HG03175 (cell line): ENCODE measurements at regions not wholly inside any gene's neighbourhood (a gene's known extent, or its start where the extent isn't known, plus 50 kb on each side); places are given as distances from the start of the nearest gene placed in this dataset.

Experiments used
- ATAC-seq: cut with Tn5 transposase; IDR thresholded peaks from one replicate; pipeline ENCODE4 v1.9.1; 2021; ENCODE audit warnings: mild to moderate bottlenecking, moderate library complexity; ENCODE audit not compliant: unreplicated experiment

DNA sequence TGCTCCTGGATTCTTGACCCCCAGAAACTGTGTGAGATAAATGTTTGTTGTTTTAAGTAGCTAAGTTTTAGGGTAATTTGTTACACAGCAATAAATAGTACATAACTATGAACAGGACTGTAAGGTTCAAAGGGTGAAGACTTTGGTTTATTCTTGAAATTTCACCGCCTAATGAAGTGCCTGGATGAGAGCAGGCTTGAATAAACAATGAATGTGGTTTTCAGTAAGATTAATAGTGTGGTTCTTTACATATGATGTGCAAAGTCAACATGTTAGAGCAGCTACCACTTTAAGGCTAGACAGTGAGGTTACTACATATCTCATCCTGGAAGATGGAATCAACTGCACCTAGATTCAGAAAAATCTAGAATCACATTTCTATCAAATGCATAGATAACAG lies 145.2 kb upstream of the BTG1 start:
- ATAC-seq = no peak

DNA sequence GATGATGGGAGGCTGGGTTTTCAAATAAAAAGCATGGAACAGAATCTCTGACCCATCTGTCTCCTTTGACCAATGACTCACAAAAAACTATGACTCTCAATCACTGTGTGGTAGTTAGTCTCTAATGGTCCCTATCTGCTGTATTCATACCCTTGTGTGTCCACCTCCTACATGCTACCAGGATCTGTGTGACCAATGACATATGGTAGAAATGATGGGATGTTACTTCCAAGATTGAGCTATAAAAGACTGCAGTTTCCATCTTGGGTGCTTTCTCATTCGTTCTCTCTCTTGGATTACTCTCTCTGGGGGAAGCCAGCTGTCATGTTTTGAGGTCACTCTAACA lies 144.7 kb upstream of the BTG1 start:
- no peak for ATAC-seq

DNA sequence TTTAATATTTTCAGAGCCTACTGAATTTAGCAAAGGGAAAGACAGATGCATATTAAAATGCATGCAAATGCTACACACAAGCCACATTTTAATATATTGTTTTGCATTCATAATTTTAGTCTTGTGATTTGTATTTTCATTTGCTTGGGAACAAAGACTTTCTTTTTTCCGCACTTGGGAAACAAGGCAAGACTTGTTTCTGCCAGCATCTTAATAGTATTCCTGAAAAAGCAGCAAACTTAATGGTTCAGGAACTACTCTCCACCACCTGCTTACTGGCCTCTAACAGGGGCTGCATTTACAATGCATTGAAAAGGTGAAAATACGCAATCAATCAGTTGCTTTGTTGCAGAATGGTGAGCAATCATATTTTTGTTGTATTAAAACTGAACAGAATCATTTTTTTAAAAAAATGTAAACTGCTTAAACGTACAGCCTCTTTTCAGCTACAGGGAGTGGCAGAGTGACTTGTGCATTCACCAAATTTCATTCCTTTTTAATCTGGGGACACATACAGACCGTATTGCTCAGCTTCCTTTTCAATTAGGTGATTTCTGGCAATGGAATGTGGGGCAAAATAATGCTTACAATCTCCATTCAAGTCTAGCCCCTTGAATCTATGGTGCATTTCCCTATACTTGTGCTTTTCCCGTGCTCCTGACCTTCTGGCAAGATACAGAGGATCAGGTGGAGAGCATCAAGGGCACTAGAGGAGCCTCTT lies 144.1 kb upstream of the BTG1 start:
- ATAC-seq = no peak

DNA sequence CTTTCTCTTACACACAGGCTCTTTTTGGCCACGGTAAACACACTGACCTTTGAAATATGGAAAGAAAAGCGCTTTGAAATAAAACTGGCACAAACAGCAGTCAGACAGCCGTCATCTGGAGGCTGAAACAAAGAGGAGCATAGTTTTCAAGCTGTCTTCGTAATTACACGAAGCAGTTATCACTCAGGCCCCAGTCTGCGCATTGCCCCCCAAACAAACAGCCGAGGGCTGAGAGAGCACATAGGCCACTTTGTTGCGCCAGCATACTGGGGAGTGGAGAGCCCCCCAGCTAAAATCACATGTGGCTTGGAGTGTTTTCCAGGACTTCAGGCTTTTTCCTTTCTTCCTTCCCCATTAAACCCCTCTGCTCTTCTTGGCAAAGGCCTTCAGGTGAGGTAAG lies 142.9 kb upstream of the BTG1 start:
- ATAC-seq = no peak

DNA sequence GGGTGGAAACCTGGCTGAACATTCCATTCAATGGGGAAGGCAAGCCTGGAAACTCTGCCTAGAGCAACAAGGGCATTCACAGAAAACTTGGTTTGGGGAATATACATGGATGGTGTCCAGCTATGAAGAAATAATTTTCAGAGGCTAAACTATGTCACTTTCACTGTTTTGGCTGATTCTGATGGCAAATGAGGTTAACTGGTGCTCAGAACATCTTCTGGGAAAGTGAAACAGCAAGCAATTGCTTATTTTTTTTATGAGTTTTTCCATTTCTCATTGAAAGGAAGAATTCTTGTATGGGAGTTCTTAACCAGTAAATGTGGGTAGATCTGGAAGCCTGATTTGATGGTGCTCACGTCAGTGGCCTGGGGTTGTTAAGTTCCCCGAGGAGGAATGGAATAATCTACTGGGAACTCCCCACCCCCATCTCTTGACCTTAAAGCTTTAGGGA lies 132.8 kb upstream of the BTG1 start:
- no peak for ATAC-seq

DNA sequence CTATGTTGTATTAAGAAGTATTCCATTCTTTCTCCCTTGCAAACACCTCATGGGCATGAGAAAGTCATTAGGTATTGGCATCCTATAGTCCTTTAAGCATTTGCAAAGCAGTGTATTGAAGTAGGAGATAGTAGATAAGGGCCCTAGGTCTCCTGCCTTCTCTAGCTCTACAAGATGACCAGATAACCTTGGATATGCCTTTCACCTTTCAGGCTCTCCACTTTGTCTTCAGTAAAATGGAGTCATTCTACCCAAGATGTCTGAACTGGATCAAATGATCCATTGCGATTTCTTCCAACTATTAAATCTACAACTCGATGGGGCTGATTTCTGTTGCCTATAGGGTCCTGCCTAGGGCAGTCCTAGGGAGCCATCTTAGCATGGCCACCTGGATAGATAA lies 132.1 kb upstream of the BTG1 start:
- ATAC-seq = no peak

DNA sequence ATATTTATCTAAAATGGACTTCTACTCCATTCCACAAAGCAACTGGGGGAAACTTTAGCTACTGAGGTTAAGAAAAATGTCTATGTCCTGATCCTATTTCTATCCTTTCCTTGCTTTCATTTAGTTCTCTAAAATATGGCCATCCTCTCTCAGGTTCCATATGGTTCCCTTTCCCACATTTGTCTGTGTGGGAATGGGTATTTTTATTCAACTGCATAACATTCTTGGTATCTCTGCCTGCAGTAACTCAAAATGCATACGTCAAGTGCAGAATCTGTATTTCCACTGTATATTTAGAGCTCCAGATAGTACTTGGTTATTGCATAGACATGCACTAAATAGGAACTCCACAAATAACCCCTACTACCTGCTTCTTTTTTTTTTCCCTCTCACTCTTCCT lies 130.6 kb upstream of the BTG1 start:
- ATAC-seq = no peak

DNA sequence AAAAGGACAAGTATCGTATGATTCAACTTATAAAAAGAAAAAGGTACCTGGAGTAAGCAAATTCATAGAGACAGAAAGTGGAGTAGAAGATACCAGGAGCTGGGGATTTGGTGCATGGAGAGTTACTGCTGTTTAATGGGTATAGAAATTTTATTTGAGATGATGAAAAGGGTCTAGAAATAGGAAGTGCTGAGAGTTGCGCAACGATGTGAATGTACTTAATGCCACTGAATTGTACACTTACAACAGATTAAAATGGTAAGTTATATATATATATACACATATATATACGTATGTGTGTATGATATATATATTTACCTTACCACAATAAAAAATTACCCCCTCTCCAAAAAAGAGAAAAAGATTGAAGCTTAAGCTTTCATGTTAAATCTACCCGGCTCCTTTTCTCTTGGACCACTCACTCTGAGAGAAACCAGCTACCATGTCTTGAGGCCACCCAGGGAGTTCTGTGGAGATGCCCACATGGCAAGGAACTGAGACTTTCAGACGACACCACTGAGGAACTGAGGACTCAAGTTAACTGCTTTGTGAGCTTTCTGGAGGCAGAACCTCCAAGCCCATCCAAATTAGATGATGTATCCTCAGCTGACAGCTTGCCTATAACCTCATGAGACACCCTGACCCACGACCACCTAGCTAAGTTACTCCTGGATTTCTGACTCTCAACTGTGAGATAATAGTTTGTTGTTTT lies 130.0 kb upstream of the BTG1 start:
- no peak for ATAC-seq

DNA sequence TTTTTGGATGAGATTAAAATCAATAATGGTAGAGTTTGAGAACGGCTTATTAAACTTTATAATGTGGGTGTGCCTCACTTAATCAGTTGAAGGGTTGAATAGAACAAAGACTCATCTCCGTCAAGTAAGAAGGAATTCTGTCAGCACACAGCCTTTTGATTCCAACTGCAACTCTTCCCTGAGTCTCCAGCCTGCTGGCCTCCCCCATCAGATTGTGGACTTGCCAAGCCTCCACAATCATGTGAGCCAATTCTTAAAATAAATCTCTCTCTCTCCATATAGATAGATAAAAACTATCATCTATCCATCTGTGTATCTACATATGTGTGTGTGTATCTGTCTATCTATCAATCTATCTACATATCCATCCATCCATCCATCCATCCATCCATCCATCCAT lies 127.4 kb upstream of the BTG1 start:
- ATAC-seq = no peak

DNA sequence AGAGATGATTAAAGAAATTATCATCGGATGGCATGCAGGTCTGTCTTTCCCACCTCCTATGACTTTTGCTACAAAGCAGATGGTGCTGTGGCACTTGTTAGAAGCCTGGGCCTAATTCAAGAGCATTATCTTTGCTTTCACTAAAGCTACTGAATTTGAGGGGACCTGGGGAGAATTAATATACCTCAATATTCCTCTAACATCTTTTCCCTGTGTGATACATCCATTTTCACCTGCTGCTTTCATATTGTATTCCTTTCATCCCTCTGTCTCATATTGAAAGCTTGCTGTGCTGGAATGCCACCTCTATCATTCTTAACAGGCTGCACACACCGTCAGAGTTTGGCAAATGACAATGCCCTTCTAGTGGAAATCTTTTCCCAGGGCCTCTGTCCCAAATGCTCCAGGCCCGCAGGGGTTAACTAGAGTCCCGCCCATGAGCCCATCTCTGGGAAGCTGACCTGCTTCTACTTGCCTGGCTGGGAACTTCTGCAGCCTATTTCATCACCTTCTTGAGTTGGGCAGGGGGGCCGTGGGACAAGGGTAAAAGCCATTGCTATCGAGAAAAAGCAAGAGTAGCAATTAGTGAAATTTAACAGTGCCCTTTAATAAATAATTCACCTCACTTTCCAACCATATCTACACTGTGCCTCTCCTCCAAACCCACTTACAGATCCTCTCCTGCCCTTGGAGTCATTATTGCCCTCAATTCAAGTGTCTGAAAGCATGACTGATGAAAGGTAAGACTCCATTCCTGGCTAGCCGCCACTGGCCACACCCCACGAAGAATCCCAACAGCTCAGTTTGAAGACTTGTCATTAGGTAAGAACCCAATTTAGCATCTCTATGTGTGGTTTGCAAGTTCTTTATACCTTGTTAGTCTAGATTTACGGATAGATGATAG lies 126.7 kb upstream of the BTG1 start:
- ATAC-seq = no peak

DNA sequence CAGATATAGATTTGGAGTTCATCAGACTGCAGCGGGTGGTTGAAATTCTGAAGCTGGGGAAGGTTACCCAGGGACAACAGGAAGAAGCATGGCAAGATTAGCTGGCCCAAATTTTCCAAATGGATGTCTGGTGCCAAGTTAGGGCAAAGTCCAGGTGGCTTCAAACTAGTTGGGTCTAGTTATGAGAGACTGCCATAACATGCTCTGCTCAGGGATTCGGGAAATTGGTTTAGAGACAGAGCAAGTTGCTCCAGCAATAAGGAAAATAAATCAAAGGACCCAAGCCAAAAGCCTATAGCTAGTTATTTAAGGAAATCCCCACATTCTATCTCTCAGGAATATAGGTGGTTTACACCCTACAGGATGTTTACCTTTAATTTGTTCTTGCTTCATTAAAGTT lies 125.7 kb upstream of the BTG1 start:
- ATAC-seq = no peak

DNA sequence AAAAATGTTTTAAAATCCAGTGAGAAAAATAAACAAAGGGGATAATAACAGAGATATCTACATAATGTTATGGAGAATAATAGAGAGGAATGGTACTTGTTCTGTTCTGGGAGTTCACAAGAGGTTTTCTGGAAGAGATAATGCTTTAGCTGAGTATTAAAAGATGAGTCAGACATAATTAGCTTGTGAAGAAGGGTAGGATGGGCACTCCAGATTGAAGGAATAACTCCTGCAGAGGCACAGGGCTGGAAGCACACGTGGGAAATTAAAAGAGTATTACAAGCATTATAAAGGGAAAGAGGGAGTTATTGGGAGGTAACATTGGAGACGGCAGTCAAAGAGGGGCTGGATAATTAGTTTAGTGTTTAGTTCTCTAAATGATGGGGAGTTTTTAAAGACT lies 124.9 kb upstream of the BTG1 start:
- ATAC-seq = no peak

DNA sequence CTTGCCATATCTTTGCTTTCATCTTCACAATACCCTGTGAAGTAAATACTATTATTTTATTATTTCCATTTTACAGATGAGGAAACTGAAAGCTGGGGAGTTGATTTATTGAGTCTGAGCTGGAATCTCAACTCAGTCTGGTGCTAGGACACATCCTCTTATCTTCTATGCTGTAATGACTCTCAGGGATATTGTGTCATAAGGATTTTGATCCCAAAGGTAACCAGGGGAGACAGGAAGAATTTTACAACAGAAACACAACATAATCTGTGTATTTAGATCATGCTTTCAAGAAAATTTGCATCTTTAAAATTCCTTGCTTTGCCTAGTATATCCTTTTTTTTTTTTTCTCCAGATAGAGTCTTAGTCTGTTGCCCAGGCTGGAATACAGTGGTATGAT lies 123.3 kb upstream of the BTG1 start:
- ATAC-seq = no peak

DNA sequence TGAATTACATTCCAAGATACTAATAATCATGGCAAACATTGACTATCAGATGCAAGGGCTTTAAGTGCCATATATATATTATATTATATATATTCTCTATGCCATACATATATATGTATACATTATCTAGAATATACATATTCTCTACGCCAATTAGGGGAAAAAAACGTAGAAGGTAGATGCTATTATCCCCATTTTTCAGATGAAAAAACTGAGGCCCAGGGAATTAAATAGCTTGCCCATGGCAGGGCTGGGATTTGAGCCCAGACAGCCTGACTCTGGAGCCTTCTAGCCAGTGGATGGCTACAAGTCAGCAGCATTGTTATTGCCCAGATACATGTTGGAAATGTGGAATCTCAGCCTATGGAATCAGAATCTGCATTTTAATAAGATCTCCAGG lies 116.0 kb upstream of the BTG1 start:
- ATAC-seq = no peak

DNA sequence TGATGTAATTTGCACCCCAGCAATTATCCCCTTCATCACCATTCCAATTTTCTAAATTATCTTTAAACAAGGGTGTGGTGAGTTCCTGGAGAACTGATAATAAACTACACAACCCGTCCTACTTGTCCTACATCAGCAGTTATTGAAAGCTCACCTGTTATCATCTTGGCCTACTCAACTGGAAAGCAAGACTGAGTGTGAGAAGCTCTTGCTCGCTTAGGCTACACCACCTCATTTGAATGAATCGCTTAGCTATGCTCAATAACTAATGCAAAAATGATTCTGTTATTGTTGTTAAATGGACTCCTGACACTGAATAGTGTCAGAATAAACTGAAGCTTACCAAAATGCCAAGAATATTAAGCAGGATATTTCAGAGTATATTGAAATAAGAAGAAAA lies 115.4 kb upstream of the BTG1 start:
- no peak for ATAC-seq

DNA sequence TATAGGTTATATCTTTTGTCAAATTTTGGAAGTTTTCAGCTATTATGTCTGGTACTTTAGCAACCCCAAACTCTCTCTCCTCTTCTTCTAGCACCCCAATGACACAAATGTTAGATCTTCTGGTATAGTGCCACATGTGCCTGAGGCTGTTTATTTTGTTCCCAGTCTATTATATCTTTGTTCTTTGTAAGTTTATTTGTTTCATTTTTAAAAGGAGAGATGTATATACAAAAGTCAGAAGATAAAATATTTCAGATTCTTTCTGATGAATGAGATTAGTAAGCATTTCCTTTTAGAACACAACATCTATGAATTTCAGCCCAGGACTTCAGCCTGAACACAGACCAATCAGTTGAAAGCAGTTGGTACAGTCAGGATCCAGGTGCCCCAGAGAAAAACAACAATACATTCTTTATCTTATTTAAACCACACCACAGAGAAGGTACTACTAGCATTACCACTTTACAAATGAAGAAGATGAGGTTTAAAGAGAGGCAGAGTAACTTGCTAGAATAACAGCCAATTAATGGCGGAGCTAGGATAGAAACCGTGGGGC lies 114.1 kb upstream of the BTG1 start:
- no peak for ATAC-seq

DNA sequence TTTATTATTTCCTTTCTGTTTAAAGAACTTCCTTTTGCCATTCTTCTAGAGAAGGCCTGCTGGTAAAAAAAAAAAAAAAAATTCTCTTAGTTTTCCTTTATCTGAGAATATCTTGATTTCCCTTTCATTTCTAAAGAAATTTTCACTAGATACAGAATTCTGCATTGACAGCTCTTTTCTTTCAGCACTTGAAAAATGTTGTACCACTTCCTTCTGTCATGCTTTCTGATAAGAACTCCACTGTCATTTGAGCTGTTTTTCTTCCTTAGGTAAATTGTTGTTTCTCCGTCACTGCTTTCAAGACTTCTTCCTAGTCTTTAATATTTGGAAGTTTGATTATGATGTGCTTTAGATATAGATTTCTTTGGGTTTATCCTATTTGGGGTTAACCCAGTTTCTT lies 113.6 kb upstream of the BTG1 start:
- no peak for ATAC-seq

DNA sequence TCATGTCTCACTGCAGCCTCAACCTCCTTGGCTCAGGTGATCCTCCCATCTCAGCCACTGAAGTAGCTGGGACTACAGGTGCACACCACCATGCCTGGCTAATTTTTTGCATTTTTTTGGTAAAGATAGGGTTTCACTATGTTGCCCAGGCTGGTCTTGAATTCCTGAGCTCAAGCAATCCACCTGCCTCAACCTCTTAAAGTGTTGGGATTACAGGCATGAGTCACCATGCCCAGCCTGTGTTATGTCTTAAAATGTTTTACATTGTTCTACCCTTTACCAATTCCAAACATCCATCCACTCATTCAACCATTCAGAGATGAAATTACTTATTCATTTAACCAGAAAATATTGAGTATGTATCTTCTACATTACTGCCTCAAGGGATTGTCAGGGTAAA lies 111.6 kb upstream of the BTG1 start:
- ATAC-seq = no peak

DNA sequence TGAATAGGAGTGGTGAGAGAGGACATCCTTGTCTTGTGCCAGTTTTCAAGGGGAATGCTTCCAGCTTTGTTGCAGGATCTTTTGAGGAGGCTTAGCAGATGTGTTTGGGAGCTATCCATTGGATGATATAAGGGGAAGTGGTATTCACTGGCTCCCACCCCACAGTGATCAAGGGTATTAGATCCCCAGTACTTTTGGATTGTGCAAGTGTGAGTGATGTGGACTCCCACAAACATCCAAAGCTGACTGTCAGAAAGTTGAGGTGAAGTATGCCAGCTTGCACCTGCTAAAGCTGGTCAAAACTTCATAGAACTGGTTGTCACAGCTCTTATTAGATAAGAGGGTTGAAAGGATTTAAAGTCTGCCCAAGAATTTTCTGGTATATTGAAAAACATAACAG lies 110.1 kb upstream of the BTG1 start:
- no peak for ATAC-seq

DNA sequence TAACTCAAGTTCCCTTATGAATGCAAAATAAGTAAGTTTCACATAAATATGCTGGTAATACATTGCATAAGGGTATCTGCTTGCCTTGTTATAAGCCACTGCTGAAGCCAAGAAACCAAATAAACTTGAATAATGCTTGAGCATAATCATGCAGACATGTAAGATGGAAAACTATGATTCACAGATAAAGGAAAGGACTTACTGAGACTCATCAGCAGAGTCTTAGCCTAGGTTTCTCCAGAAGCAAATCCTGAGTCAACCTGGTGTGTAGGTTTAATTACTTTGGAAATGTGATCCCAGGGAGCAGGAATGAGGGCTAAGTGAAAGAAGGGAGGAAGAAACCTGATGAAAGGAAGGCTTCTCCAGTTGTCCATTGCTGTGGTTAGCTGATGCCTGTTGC lies 107.7 kb upstream of the BTG1 start:
- no peak for ATAC-seq

DNA sequence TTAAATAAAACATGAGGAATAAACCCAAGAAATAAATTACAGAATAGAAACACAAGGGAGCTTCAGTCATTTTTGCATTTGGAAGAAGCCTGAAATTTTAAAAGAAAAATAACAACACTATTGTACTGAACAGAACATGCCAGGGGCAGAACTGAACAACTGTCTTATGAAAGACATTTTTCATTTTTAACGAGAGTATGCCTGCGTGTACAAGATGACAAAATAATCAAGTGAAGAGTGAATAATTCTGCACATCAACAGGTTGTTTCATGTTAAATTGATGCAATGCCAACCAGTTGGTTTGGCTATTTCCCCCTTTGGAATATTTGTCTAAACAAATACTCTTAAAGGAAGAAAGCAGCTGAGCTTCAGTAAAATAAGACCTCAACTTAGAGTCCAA lies 103.3 kb upstream of the BTG1 start:
- ATAC-seq = no peak

DNA sequence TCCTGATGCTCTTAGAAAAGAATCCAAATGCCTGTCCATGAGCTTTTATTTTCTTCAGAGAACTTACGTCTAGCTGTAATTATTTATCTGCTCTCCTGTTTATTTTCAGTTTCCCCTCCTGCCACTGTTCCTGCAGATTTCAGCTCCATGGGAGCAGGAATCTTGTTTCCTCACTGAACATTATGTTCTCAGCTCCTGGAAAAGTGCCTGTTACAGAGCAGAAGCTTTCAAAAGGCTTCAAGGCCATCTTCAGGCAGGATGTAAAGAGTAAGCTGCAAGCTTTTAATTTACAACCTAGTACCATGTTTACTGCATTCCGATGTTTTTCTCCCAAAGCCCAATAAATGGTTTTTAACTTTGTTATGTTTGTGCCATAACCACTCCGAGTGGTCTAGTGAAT lies 98.4 kb upstream of the BTG1 start:
- no peak for ATAC-seq
